Lower lobe of right lung (tissue), 2 donors: ENCODE measurements at regions not wholly inside any gene's neighbourhood (a gene's known extent, or its start where the extent isn't known, plus 50 kb on each side); places are given as distances from the start of the nearest gene placed in this dataset.

ENCODE experiments used
- ATAC-seq, 2 donors: fragments of 200-7000 bp; cut with Tn5 transposase; one replicate each; pipeline ENCODE4 v1.9.1; 2020 to 2022; ENCODE audit warnings: mild to moderate bottlenecking in 2 of 2, moderate library complexity in 2 of 2
- DNase-seq: peaks from one replicate; pipeline ENCODE4 v3.0.0-alpha.2; 2020
- H3K27ac ChIP-seq: fragments of 200-600 bp; one replicate; pipeline ENCODE4 v1.8.0; 2022
- H3K27me3 ChIP-seq: fragments of 200-600 bp; one replicate; pipeline ENCODE4 v1.8.0; 2022; ENCODE audit warnings: low read depth
- H3K36me3 ChIP-seq: fragments of 200-600 bp; one replicate; pipeline ENCODE4 v1.8.0; 2022; ENCODE audit warnings: mild to moderate bottlenecking
- H3K4me1 ChIP-seq: fragments of 200-600 bp; one replicate; pipeline ENCODE4 v1.8.0; 2022
- H3K4me3 ChIP-seq: fragments of 200-600 bp; one replicate; pipeline ENCODE4 v1.8.0; 2022; ENCODE audit warnings: mild to moderate bottlenecking
- H3K9me3 ChIP-seq: fragments of 200-600 bp; one replicate; pipeline ENCODE4 v1.8.0; 2022
- CTCF ChIP-seq: fragments of 200-600 bp; IDR thresholded peaks from one replicate; pipeline ENCODE4 v1.8.0; 2022; ENCODE audit warnings: antibody characterized with exemption, mild to moderate bottlenecking
- intact Hi-C: fragments of 100-400 bp; cut with DNase I; formaldehyde crosslinking; loops from one replicate; pipeline ENCODE4 v1.11.0; 2022
- donor health status: DM: no; HTN: yes; CAD: no; lungs with severe emphysema.

- Histone ChIP-seq H3K4me3 (no peak overlapping the region), H3K9me3 (no peaks in the 10 kb centered on the region), H3K27ac (no peak overlapping the region), H3K4me1 (no peaks in the 10 kb centered on the region), H3K36me3 (no peaks in the 10 kb centered on the region), H3K27me3 (no peaks in the 10 kb centered on the region)
- intact Hi-C loops = no loop called here
- no peak for ATAC-seq
- no peak for TF ChIP-seq CTCF
- DNase-seq = no peak
These were observed 373.8 kb downstream of the EPHA4 start for GRCh38 chr2:221198309-221198708.

- Histone ChIP-seq H3K4me1 (no peaks in the 10 kb centered on the region), H3K27me3 (no peaks in the 10 kb centered on the region), H3K36me3 (no peaks in the 10 kb centered on the region), H3K27ac (no peak overlapping the region), H3K4me3 (no peak overlapping the region), H3K9me3 (no peaks in the 10 kb centered on the region)
- no peak for TF ChIP-seq CTCF
- intact Hi-C loops = no loop called here
- no peak for DNase-seq
- ATAC-seq = no peak
These were observed 371.8 kb downstream of the EPHA4 start for GRCh38 chr2:221200184-221200839.

GRCh38 chr2:221202431-221202830 lies 369.7 kb downstream of the EPHA4 start:
- H3K9me3 ChIP-seq = no peaks in the 10 kb centered on the region
- ATAC-seq = no peak
- intact Hi-C loops = no loop called here
- DNase-seq = no peak
- no peaks in the 10 kb centered on the region for H3K27me3 ChIP-seq
- H3K4me3 ChIP-seq = no peak overlapping the region
- TF ChIP-seq CTCF = no peak
- no peaks in the 10 kb centered on the region for H3K36me3 ChIP-seq
- no peaks in the 10 kb centered on the region for H3K4me1 ChIP-seq
- no peak overlapping the region for H3K27ac ChIP-seq

- H3K27ac ChIP-seq = no peak overlapping the region
- ATAC-seq (no peak), DNase-seq (no peak)
- no peaks in the 10 kb centered on the region for H3K36me3 ChIP-seq
- H3K4me3 ChIP-seq = no peak overlapping the region
- intact Hi-C loops = no loop called here
- no peak for TF ChIP-seq CTCF
- no peaks in the 10 kb centered on the region for H3K9me3 ChIP-seq
- no peaks in the 10 kb centered on the region for H3K4me1 ChIP-seq
- H3K27me3 ChIP-seq = no peaks in the 10 kb centered on the region
These were observed 369.0 kb downstream of the EPHA4 start for GRCh38 chr2:221203125-221203524.

GRCh38 chr2:221203856-221204255 lies 368.2 kb downstream of the EPHA4 start:
- Histone ChIP-seq H3K36me3 (no peaks in the 10 kb centered on the region), H3K4me1 (no peaks in the 10 kb centered on the region), H3K9me3 (no peaks in the 10 kb centered on the region), H3K27ac (no peak overlapping the region), H3K4me3 (no peak overlapping the region), H3K27me3 (no peaks in the 10 kb centered on the region)
- ATAC-seq (no peak), DNase-seq (no peak)
- intact Hi-C loops = no loop called here
- no peak for TF ChIP-seq CTCF
